Smooth muscle cell (in vitro differentiated cells): ENCODE measurements at regions not wholly inside any gene's neighbourhood (a gene's known extent, or its start where the extent isn't known, plus 50 kb on each side); places are given as distances from the start of the nearest gene placed in this dataset.

ENCODE experiments used
- DNase-seq: peaks from one replicate; lab custom pipeline; 2025; ENCODE audit not compliant: unreplicated experiment; lab: John Stamatoyannopoulos, UW
- H2AFZ ChIP-seq: fragments of 200-600 bp; sonication (generic); 2 replicates; pipeline ENCODE4 v1.6.0; 2016; ENCODE audit warnings: antibody characterized with exemption, low read depth, mild to moderate bottlenecking
- H3F3A ChIP-seq: fragments of 200-600 bp; sonication (generic); 2 replicates; pipeline ENCODE4 v1.6.0; 2017; ENCODE audit warnings: antibody characterized with exemption, low read depth
- H3K27ac ChIP-seq: fragments of 200-600 bp; sonication (generic); 2 replicates; pipeline ENCODE4 v1.5.1; 2016; ENCODE audit warnings: low read depth, mild to moderate bottlenecking
- H3K27me3 ChIP-seq: fragments of 200-600 bp; sonication (generic); 2 replicates; pipeline ENCODE4 v1.6.1; 2016; ENCODE audit warnings: low read depth, mild to moderate bottlenecking
- H3K36me3 ChIP-seq: fragments of 200-600 bp; sonication (generic); 2 replicates; pipeline ENCODE4 v1.5.1; 2016; ENCODE audit warnings: low read depth
- H3K4me1 ChIP-seq: fragments of 200-600 bp; sonication (generic); 2 replicates; pipeline ENCODE4 v1.5.1; 2016; ENCODE audit warnings: low read depth
- H3K4me2 ChIP-seq: fragments of 200-600 bp; sonication (generic); 2 replicates; pipeline ENCODE4 v1.6.0; 2016; ENCODE audit warnings: mild to moderate bottlenecking
- H3K4me3 ChIP-seq: fragments of 200-600 bp; sonication (generic); 2 replicates; pipeline ENCODE4 v1.5.1; 2016; ENCODE audit warnings: mild to moderate bottlenecking
- H3K79me2 ChIP-seq: fragments of 200-600 bp; sonication (generic); 2 replicates; pipeline ENCODE4 v1.6.0; 2016; ENCODE audit warnings: low read depth, mild to moderate bottlenecking
- H3K9ac ChIP-seq: fragments of 200-600 bp; sonication (generic); 2 replicates; pipeline ENCODE4 v1.6.0; 2016; ENCODE audit warnings: low read depth
- H3K9me3 ChIP-seq: fragments of 200-600 bp; sonication (generic); replicated peaks from 2 replicates; pipeline ENCODE4 v1.5.1; 2016; ENCODE audit warnings: low read depth
- H4K20me1 ChIP-seq: fragments of 200-600 bp; sonication (generic); 2 replicates; pipeline ENCODE4 v1.6.0; 2016; ENCODE audit warnings: low read depth
- WGBS: methylation state at CpG from one replicate; pipeline ENCODE4 v1.1.7; 2016; ENCODE audit warnings: low lambda C conversion rate; 5-methylcytosine and 5-hydroxymethylcytosine counted together
- TF ChIP-seq, protein P1 (sequence below): fragments of 200-600 bp; sonication (generic); IDR thresholded peaks from 2 replicates; pipeline ENCODE4 v1.5.1; 2017; ENCODE audit warnings: borderline replicate concordance, mild to moderate bottlenecking, antibody characterized with exemption; ENCODE audit not compliant: insufficient read depth, poor library complexity, severe bottlenecking

DNA sequence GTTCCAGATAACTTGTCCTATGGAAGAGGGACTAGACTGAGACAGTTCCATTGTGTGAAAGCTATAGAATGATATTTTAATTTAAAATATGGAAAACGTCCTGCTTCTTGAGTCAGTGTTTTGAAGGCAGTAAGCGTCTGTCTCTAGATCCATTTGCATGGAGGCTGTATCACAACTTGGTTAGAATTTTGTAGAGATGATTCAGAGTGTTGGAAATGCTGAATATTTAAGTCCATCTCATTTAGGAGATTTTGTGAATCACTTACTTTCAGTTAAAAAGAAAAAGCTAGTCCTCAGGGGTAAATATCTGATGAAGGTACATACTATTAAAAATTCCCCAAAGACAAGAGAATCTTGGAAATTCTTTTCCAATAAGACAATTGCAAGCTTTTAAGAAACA, 72.7 kb downstream of the FANCF start:
- DNase-seq = no peak
- Histone ChIP-seq H4K20me1 (no peaks in the 10 kb centered on the region), H3K79me2 (no peaks in the 10 kb centered on the region), H3K4me1 (no peaks in the 10 kb centered on the region), H3K27me3 (no peaks in the 10 kb centered on the region), H3F3A (no peaks in the 10 kb centered on the region), H3K9ac (no peak overlapping the region), H2AFZ (no peak overlapping the region), H3K4me3 (no peak overlapping the region), H3K27ac (no peak overlapping the region), H3K36me3 (no peaks in the 10 kb centered on the region), H3K4me2 (no peak overlapping the region), H3K9me3 (no peaks in the 10 kb centered on the region)
- TF ChIP-seq, protein P1, sequence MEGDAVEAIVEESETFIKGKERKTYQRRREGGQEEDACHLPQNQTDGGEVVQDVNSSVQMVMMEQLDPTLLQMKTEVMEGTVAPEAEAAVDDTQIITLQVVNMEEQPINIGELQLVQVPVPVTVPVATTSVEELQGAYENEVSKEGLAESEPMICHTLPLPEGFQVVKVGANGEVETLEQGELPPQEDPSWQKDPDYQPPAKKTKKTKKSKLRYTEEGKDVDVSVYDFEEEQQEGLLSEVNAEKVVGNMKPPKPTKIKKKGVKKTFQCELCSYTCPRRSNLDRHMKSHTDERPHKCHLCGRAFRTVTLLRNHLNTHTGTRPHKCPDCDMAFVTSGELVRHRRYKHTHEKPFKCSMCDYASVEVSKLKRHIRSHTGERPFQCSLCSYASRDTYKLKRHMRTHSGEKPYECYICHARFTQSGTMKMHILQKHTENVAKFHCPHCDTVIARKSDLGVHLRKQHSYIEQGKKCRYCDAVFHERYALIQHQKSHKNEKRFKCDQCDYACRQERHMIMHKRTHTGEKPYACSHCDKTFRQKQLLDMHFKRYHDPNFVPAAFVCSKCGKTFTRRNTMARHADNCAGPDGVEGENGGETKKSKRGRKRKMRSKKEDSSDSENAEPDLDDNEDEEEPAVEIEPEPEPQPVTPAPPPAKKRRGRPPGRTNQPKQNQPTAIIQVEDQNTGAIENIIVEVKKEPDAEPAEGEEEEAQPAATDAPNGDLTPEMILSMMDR = no peak
- 89% methylated on average over 2 of the region's 2 CpGs for WGBS

DNA sequence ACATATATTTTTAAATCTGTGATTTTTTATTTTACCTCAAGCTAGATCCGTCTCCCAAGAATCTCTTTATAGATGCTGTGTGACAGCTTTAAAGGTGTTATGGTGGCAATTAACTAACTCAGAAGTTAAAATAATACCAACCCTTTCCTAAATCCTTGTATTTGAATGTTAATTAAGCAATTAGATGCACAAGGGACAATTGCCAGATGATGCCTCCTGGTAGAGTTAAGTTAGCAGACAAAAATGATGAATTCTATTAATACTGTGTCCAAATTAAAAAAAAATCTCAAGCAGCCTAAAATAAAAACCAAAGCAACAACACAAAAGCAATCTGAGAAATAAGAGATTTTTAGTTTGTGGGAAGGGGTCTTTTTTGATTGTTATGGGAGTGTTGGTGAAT, 78.9 kb downstream of the FANCF start:
- no peaks in the 10 kb centered on the region for H3K4me1 ChIP-seq
- H3K79me2 ChIP-seq = no peaks in the 10 kb centered on the region
- H4K20me1 ChIP-seq = no peaks in the 10 kb centered on the region
- H3K4me3 ChIP-seq = no peak overlapping the region
- H3K4me2 ChIP-seq = no peak overlapping the region
- H2AFZ ChIP-seq = no peak overlapping the region
- 74% methylated on average over 1 of the region's 1 CpG for WGBS
- TF ChIP-seq, protein P1 = no peak
- H3K36me3 ChIP-seq = no peaks in the 10 kb centered on the region
- no peaks in the 10 kb centered on the region for H3K27me3 ChIP-seq
- H3K27ac ChIP-seq = no peak overlapping the region
- DNase-seq = no peak
- H3F3A ChIP-seq = no peaks in the 10 kb centered on the region
- no peaks in the 10 kb centered on the region for H3K9me3 ChIP-seq
- H3K9ac ChIP-seq = no peak overlapping the region

DNA sequence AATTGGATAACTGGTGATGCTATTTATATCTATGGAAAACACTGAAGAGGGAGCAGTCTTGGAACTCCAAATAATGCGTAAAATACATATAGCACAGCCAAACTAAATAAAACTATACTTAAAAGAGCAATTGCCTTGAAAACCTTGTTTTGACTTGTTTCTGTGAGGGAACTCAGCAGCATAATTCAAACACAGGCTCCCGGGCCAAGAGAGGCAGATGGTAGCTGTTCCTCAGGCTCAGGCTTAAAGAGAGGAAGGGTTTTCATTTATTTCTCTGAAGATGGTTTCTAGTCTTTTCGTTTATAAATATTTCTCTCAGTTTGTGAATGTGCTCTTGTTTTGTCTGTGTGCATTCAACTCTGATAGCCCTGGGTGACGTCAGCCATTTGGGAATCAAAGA, 82.4 kb downstream of the FANCF start:
- Histone ChIP-seq H3K4me3 (no peak overlapping the region), H3K79me2 (no peaks in the 10 kb centered on the region), H3K9me3 (no peaks in the 10 kb centered on the region), H2AFZ (no peak overlapping the region), H3F3A (no peaks in the 10 kb centered on the region), H3K4me2 (no peak overlapping the region), H3K9ac (no peak overlapping the region), H3K27me3 (no peaks in the 10 kb centered on the region), H3K27ac (no peak overlapping the region), H4K20me1 (no peaks in the 10 kb centered on the region), H3K36me3 (no peaks in the 10 kb centered on the region), H3K4me1 (no peaks in the 10 kb centered on the region)
- no peak for DNase-seq
- 78% methylated on average over 4 of the region's 4 CpGs for WGBS
- TF ChIP-seq, protein P1 = no peak

DNA sequence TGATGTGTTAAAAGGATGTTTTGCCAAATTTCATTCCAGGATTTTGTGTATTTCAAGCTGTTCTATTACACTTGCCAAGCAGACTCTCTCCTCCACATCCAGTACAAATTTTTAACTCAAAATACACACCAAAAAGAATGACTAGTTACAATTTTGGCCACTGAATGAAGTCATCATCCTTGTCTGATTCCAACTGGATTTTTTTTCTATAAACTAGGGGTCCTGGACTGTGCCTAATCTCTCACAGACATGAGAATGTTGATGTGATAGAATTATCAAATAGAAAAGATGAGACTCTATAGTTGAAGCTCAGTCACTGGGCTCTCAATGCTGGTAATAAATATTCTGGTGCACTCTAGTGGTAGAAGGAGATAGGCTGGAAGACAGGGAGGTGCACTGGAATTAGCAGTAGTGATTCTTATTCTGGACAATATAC, 85.8 kb downstream of the FANCF start:
- Histone ChIP-seq H3K4me2 (no peak overlapping the region), H3K9ac (no peak overlapping the region), H3F3A (no peaks in the 10 kb centered on the region), H4K20me1 (no peaks in the 10 kb centered on the region), H3K4me1 (no peaks in the 10 kb centered on the region), H3K36me3 (no peaks in the 10 kb centered on the region), H3K9me3 (no peaks in the 10 kb centered on the region), H3K27ac (no peak overlapping the region), H3K4me3 (no peak overlapping the region), H2AFZ (no peak overlapping the region), H3K79me2 (no peaks in the 10 kb centered on the region), H3K27me3 (no peaks in the 10 kb centered on the region)
- TF ChIP-seq, protein P1 = peak; percentile 59
- no peak for DNase-seq
